AG04449 (cell line): ENCODE measurements at regions not wholly inside any gene's neighbourhood (a gene's known extent, or its start where the extent isn't known, plus 50 kb on each side); places are given as distances from the start of the nearest gene placed in this dataset.

Experiments
- CTCF ChIA-PET: fragments of 350-600 bp; formaldehyde crosslinking; extraction: SDS; loops from one replicate; lab custom pipeline; 2021; ENCODE audit warnings: antibody characterized with exemption; lab: Yijun Ruan, JAX
- POLR2A ChIA-PET: fragments of 400-600, 350-600 bp; formaldehyde crosslinking; extraction: SDS; loops from one replicate; lab custom pipeline; 2020; ENCODE audit warnings: antibody characterized with exemption, inconsistent platforms; lab: Yijun Ruan, JAX
- DNase-seq: peaks from one replicate; pipeline ENCODE4 v3.0.0-alpha.2; 2010; ENCODE audit warnings: low read depth, low spot score
- H3K4me3 ChIP-seq: 2 replicates; pipeline ENCODE4 v1.5.1; 2011; ENCODE audit warnings: low read depth, mild to moderate bottlenecking, control low read depth, low read length
- CTCF ChIP-seq: IDR thresholded peaks from one replicate; pipeline ENCODE4 v1.5.1; 2011; ENCODE audit warnings: mild to moderate bottlenecking, moderate library complexity, low read length, control low read depth, inconsistent platforms; ENCODE audit not compliant: insufficient read depth; ENCODE audit errors: missing control alignments

- no peak overlapping the region for H3K4me3 ChIP-seq
- CTCF ChIA-PET = no interaction called here
- no peak for TF ChIP-seq CTCF
Observed at GRCh38 chr13:109963384-109963783, 177.0 kb upstream of the IRS2 start.

GRCh38 chr13:109959903-109960302 is 173.5 kb upstream of the IRS2 start:
- no peak for DNase-seq
- TF ChIP-seq CTCF = no peak
- ChIA-PET CTCF (no interaction called here), POLR2A (no interaction called here)
- H3K4me3 ChIP-seq = no peak overlapping the region

More at GRCh38 chr13:109963384-109963783, 177.0 kb upstream of the IRS2 start:
- POLR2A ChIA-PET = no interaction called here
- DNase-seq = no peak

- CTCF ChIA-PET = no interaction called here
- POLR2A ChIA-PET = interaction anchor here (0.6 kb wide), 1 partner anchor 25 kb away, joined by 4 read pairs; no protein-coding TSS in a partner anchor
- no peak overlapping the region for H3K4me3 ChIP-seq
- no peak for TF ChIP-seq CTCF
- DNase-seq = no peak
Observed at GRCh38 chr13:109957875-109958274, 171.5 kb upstream of the IRS2 start.

- DNase-seq = no peak
- no peak overlapping the region for H3K4me3 ChIP-seq
- CTCF ChIA-PET = no interaction called here
- no peak for TF ChIP-seq CTCF
- POLR2A ChIA-PET = interaction anchor here (0.6 kb wide), 1 partner anchor 16 kb away, joined by 4 read pairs; no protein-coding TSS in a partner anchor
Observed at GRCh38 chr13:109955598-109955997, 169.2 kb upstream of the IRS2 start.

- ChIA-PET POLR2A (no interaction called here), CTCF (no interaction called here)
- no peak overlapping the region for H3K4me3 ChIP-seq
- DNase-seq = no peak
- no peak for TF ChIP-seq CTCF
Observed at GRCh38 chr13:109954441-109954840, 168.1 kb upstream of the IRS2 start.

- TF ChIP-seq CTCF = no peak
- no peak overlapping the region for H3K4me3 ChIP-seq
- no peak for DNase-seq
- ChIA-PET CTCF (no interaction called here), POLR2A (no interaction called here)
Observed at GRCh38 chr13:109951491-109951890, 165.1 kb upstream of the IRS2 start.
